Effector memory CD4-positive, alpha-beta T cell (primary cell): ENCODE measurements at regions not wholly inside any gene's neighbourhood (a gene's known extent, or its start where the extent isn't known, plus 50 kb on each side); places are given as distances from the start of the nearest gene placed in this dataset.

Source experiments
- DNase-seq, 3 donors: peaks; one replicate each; pipeline ENCODE4 v3.0.0-alpha.2; 2020
- H3K27ac ChIP-seq: 2 replicates; pipeline ENCODE4 v1.7.0; 2013; ENCODE audit warnings: mild to moderate bottlenecking, low read length, moderate library complexity; ENCODE audit not compliant: insufficient read depth, poor library complexity, severe bottlenecking
- H3K27me3 ChIP-seq: replicated peaks from 2 replicates; pipeline ENCODE4 v1.7.0; 2013; ENCODE audit warnings: mild to moderate bottlenecking, low read length; ENCODE audit not compliant: insufficient read depth, control insufficient read depth, poor library complexity, severe bottlenecking
- H3K36me3 ChIP-seq: 2 replicates; pipeline ENCODE4 v1.7.0; 2013; ENCODE audit warnings: mild to moderate bottlenecking, low read length, moderate library complexity; ENCODE audit not compliant: control insufficient read depth, insufficient read depth
- H3K4me1 ChIP-seq: 2 replicates; pipeline ENCODE4 v1.7.0; 2013; ENCODE audit warnings: low read length, mild to moderate bottlenecking; ENCODE audit not compliant: control insufficient read depth, insufficient read depth, poor library complexity, severe bottlenecking
- H3K4me3 ChIP-seq: 2 replicates; pipeline ENCODE4 v1.7.0; 2013; ENCODE audit warnings: low read length, low read depth, mild to moderate bottlenecking; ENCODE audit not compliant: insufficient read depth, poor library complexity, severe bottlenecking
- H3K9me3 ChIP-seq: 2 replicates; pipeline ENCODE4 v1.7.0; 2013; ENCODE audit warnings: mild to moderate bottlenecking, low read length, moderate library complexity; ENCODE audit not compliant: control insufficient read depth

GRCh38 chr9:3773362-3774060, 247.7 kb upstream of the RFX3 start:
- Histone ChIP-seq H3K27me3 (no peaks in the 10 kb centered on the region), H3K4me3 (no peak overlapping the region), H3K36me3 (no peaks in the 10 kb centered on the region), H3K27ac (no peak overlapping the region), H3K9me3 (no peaks in the 10 kb centered on the region), H3K4me1 (no peaks in the 10 kb centered on the region)
- no peak for DNase-seq

- DNase-seq = no peak
- H3K27ac ChIP-seq = no peak overlapping the region
- no peaks in the 10 kb centered on the region for H3K9me3 ChIP-seq
- no peak overlapping the region for H3K4me3 ChIP-seq
- H3K36me3 ChIP-seq = no peaks in the 10 kb centered on the region
- no peaks in the 10 kb centered on the region for H3K27me3 ChIP-seq
- no peaks in the 10 kb centered on the region for H3K4me1 ChIP-seq
Measured at GRCh38 chr9:3769646-3770045, 243.8 kb upstream of the RFX3 start.

GRCh38 chr9:3768712-3769457, 243.1 kb upstream of the RFX3 start:
- no peak for DNase-seq
- no peak overlapping the region for H3K27ac ChIP-seq
- no peaks in the 10 kb centered on the region for H3K4me1 ChIP-seq
- no peak overlapping the region for H3K4me3 ChIP-seq
- H3K36me3 ChIP-seq = no peaks in the 10 kb centered on the region
- no peaks in the 10 kb centered on the region for H3K27me3 ChIP-seq
- H3K9me3 ChIP-seq = no peaks in the 10 kb centered on the region

GRCh38 chr9:3768286-3768685, 242.5 kb upstream of the RFX3 start:
- H3K4me1 ChIP-seq = no peaks in the 10 kb centered on the region
- no peaks in the 10 kb centered on the region for H3K36me3 ChIP-seq
- no peak for DNase-seq
- no peak overlapping the region for H3K4me3 ChIP-seq
- H3K9me3 ChIP-seq = no peaks in the 10 kb centered on the region
- H3K27ac ChIP-seq = no peak overlapping the region
- no peaks in the 10 kb centered on the region for H3K27me3 ChIP-seq

- no peaks in the 10 kb centered on the region for H3K36me3 ChIP-seq
- no peaks in the 10 kb centered on the region for H3K9me3 ChIP-seq
- DNase-seq = no peak
- H3K27me3 ChIP-seq = no peaks in the 10 kb centered on the region
- H3K4me1 ChIP-seq = no peaks in the 10 kb centered on the region
- H3K4me3 ChIP-seq = no peak overlapping the region
- no peak overlapping the region for H3K27ac ChIP-seq
Measured at GRCh38 chr9:3762076-3762475, 236.3 kb upstream of the RFX3 start.

- DNase-seq = no peak
- Histone ChIP-seq H3K4me1 (no peaks in the 10 kb centered on the region), H3K27me3 (no peaks in the 10 kb centered on the region), H3K4me3 (no peak overlapping the region), H3K27ac (no peak overlapping the region), H3K36me3 (no peaks in the 10 kb centered on the region), H3K9me3 (no peaks in the 10 kb centered on the region)
Measured at GRCh38 chr9:3760031-3760430, 234.2 kb upstream of the RFX3 start.

- Histone ChIP-seq H3K27ac (no peak overlapping the region), H3K4me1 (no peaks in the 10 kb centered on the region), H3K9me3 (no peaks in the 10 kb centered on the region), H3K4me3 (no peak overlapping the region), H3K36me3 (no peaks in the 10 kb centered on the region), H3K27me3 (no peaks in the 10 kb centered on the region)
- no peak for DNase-seq
Measured at GRCh38 chr9:3758816-3759576, 233.2 kb upstream of the RFX3 start.

- Histone ChIP-seq H3K27me3 (no peaks in the 10 kb centered on the region), H3K27ac (no peak overlapping the region), H3K4me1 (no peaks in the 10 kb centered on the region), H3K9me3 (no peaks in the 10 kb centered on the region), H3K4me3 (no peak overlapping the region), H3K36me3 (no peaks in the 10 kb centered on the region)
- DNase-seq = no peak
Measured at GRCh38 chr9:3756071-3756470, 230.3 kb upstream of the RFX3 start.

GRCh38 chr9:3751125-3751758, 225.4 kb upstream of the RFX3 start:
- Histone ChIP-seq H3K27me3 (no peaks in the 10 kb centered on the region), H3K4me1 (no peaks in the 10 kb centered on the region), H3K27ac (no peak overlapping the region), H3K9me3 (no peaks in the 10 kb centered on the region), H3K36me3 (no peaks in the 10 kb centered on the region), H3K4me3 (no peak overlapping the region)
- DNase-seq = no peak
